ENCODE measurements at regions not wholly inside any gene's neighbourhood (a gene's known extent, or its start where the extent isn't known, plus 50 kb on each side); places are given as distances from the start of the nearest gene placed in this dataset.

GRCh38 chr4:60096676-60097075 lies 1103.5 kb upstream of the ADGRL3 start:
- Mint-ChIP-seq H3K27ac (no peak overlapping the region), H3K4me1 (no peaks in the 10 kb centered on the region), H3K9me3 (no peaks in the 10 kb centered on the region), H3K4me3 (no peak overlapping the region), H3K36me3 (no peaks in the 10 kb centered on the region), H3K27me3 (ENCODE audit: low read depth) (no peaks in the 10 kb centered on the region)
- ATAC-seq (no peak), DNase-seq (ENCODE audit: low spot score) (no peak)
- POLR2A ChIA-PET, result no interaction called here
- TF ChIP-seq MYBL2 (CRISPR knock-in tag; IDR thresholded peaks at IDR 0.05) (no peak), ATF1 (CRISPR knock-in tag; IDR thresholded peaks at IDR 0.05) (no peak), TEAD4 (CRISPR knock-in tag; IDR thresholded peaks at IDR 0.05) (no peak), ZNF671 (CRISPR knock-in tag; IDR thresholded peaks at IDR 0.05) (no peak), ZNF219 (CRISPR knock-in tag; IDR thresholded peaks at IDR 0.05; ENCODE audit: borderline replicate concordance) (no peak), SOX15 (CRISPR knock-in tag; IDR thresholded peaks at IDR 0.05) (no peak), TCF7 (CRISPR knock-in tag; IDR thresholded peaks at IDR 0.05; ENCODE audit: low read depth) (no peak), ZNF416 (CRISPR knock-in tag; IDR thresholded peaks at IDR 0.05) (no peak), ELF4 (CRISPR knock-in tag; IDR thresholded peaks at IDR 0.05; ENCODE audit: low read depth) (no peak), ZNF138 (CRISPR knock-in tag; conservative IDR thresholded peaks at IDR 0.05) (no peak)
- TF ChIP-seq, protein P1, sequence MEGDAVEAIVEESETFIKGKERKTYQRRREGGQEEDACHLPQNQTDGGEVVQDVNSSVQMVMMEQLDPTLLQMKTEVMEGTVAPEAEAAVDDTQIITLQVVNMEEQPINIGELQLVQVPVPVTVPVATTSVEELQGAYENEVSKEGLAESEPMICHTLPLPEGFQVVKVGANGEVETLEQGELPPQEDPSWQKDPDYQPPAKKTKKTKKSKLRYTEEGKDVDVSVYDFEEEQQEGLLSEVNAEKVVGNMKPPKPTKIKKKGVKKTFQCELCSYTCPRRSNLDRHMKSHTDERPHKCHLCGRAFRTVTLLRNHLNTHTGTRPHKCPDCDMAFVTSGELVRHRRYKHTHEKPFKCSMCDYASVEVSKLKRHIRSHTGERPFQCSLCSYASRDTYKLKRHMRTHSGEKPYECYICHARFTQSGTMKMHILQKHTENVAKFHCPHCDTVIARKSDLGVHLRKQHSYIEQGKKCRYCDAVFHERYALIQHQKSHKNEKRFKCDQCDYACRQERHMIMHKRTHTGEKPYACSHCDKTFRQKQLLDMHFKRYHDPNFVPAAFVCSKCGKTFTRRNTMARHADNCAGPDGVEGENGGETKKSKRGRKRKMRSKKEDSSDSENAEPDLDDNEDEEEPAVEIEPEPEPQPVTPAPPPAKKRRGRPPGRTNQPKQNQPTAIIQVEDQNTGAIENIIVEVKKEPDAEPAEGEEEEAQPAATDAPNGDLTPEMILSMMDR (IDR thresholded peaks at IDR 0.05), result no peak
- CTCF ChIA-PET, result no interaction called here

GRCh38 chr4:60116592-60116991 lies 1083.5 kb upstream of the ADGRL3 start:
- POLR2A ChIA-PET, result no interaction called here
- DNase-seq (ENCODE audit: low spot score) (no peak), ATAC-seq (no peak)
- Mint-ChIP-seq H3K9me3 (peaks cover 3% of the 10 kb centered on the region; the same call in 1 of the 2 replicates), H3K4me3 (no peak overlapping the region), H3K36me3 (no peaks in the 10 kb centered on the region), H3K4me1 (no peaks in the 10 kb centered on the region), H3K27me3 (ENCODE audit: low read depth) (no peaks in the 10 kb centered on the region), H3K27ac (no peak overlapping the region)
- TF ChIP-seq PRRX2 (CRISPR knock-in tag; IDR thresholded peaks at IDR 0.05) (no peak), SMAD4 (CRISPR knock-in tag; IDR thresholded peaks at IDR 0.05) (no peak), ZBTB21 (CRISPR knock-in tag; IDR thresholded peaks at IDR 0.05; ENCODE audit: borderline replicate concordance) (no peak), TP53 (CRISPR knock-in tag; IDR thresholded peaks at IDR 0.05) (no peak), NR1H2 (CRISPR knock-in tag; IDR thresholded peaks at IDR 0.05) (no peak)
- CTCF ChIA-PET, result interaction anchor here (0.6 kb wide), 1 partner anchor 825 kb away, joined by 3 read pairs; no protein-coding TSS in a partner anchor

DNA sequence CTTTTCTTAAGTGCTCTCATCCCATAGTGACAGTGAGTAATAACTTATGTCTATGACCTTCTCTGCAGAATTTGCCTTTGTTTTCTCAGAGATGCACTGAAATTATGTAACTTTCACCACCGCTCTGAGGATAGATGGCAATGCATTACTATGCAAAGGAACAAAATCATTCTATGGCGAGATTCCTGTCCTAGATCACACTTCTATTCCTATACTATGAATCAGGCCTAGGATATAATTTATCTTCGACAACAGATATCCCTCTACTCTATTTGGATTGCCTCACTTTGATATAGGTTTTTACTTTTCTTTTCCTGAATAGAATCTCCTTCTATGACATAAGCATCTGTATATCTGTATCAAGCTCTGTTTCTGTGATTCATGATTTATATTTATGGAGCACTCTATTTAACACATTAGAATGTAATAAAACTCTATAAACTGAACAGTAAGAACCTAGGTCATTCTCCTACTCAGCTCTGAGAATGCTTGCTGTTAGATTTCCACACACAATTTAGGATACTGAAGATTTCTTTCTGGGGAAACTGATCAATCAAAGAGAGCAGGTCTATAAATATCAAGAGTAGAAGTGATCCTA lies 1082.3 kb upstream of the ADGRL3 start:
- DNase-seq (ENCODE audit: low spot score) (no peak), ATAC-seq (no peak)
- no peak overlapping the region for H3K27ac Mint-ChIP-seq
- H3K4me1 Mint-ChIP-seq, result no peaks in the 10 kb centered on the region
- no peaks in the 10 kb centered on the region for H3K27me3 Mint-ChIP-seq (ENCODE audit: low read depth)
- H3K4me3 Mint-ChIP-seq, result no peak overlapping the region
- CTCF ChIA-PET, result no interaction called here
- POLR2A ChIA-PET, result no interaction called here
- no peaks in the 10 kb centered on the region for H3K36me3 Mint-ChIP-seq
- H3K9me3 Mint-ChIP-seq, result peaks cover 3% of the 10 kb centered on the region; the same call in 1 of the 2 replicates
- no peak for TF ChIP-seq ZNF532 (CRISPR knock-in tag; IDR thresholded peaks at IDR 0.05; ENCODE audit: borderline replicate concordance)
- TF ChIP-seq, protein P2, sequence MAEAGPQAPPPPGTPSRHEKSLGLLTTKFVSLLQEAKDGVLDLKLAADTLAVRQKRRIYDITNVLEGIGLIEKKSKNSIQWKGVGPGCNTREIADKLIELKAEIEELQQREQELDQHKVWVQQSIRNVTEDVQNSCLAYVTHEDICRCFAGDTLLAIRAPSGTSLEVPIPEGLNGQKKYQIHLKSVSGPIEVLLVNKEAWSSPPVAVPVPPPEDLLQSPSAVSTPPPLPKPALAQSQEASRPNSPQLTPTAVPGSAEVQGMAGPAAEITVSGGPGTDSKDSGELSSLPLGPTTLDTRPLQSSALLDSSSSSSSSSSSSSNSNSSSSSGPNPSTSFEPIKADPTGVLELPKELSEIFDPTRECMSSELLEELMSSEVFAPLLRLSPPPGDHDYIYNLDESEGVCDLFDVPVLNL (CRISPR knock-in tag; IDR thresholded peaks at IDR 0.05; ENCODE audit: borderline replicate concordance, low read depth), result no peak
- TF ChIP-seq HMGXB4 (CRISPR knock-in tag; IDR thresholded peaks at IDR 0.05), result no peak
- no peak for TF ChIP-seq SP1 (CRISPR knock-in tag; conservative IDR thresholded peaks at IDR 0.05)
- no peak for TF ChIP-seq GTF2I (CRISPR knock-in tag; conservative IDR thresholded peaks at IDR 0.05)

Measured in WTC11 (cell line).